GM12878 (cell line): ENCODE measurements at regions not wholly inside any gene's neighbourhood (a gene's known extent, or its start where the extent isn't known, plus 50 kb on each side); places are given as distances from the start of the nearest gene placed in this dataset.

ENCODE experiments used
- ATAC-seq: fragments of 200-7000 bp; cut with Tn5 transposase; 3 replicates; pipeline ENCODE4 v1.9.1; 2020; ENCODE audit warnings: mild to moderate bottlenecking, moderate library complexity
- BruUV-seq: library from RNA; stranded (reverse); fragments of 400-500 nt; replicated peaks from 2 replicates; lab custom pipeline; 2021; lab: Mats Ljungman, UMichigan
- CTCF ChIA-PET: fragments of 300-600 bp; sonication (Branson Sonifier 250); formaldehyde crosslinking; extraction: SDS; loops from one replicate; lab custom pipeline; 2021; ENCODE audit warnings: inconsistent platforms; lab: Yijun Ruan, JAX
- POLR2A ChIA-PET: fragments of 350-600 bp; formaldehyde crosslinking; extraction: SDS; loops from one replicate; lab custom pipeline; 2021; ENCODE audit warnings: inconsistent platforms; lab: Charles Lee
- RAD21 ChIA-PET: fragments of 300-600 bp; sonication (Branson Sonifier 250); formaldehyde crosslinking; loops from one replicate; lab custom pipeline; 2023; ENCODE audit warnings: antibody characterized with exemption; ENCODE audit not compliant: unreplicated experiment; lab: Charles Lee
- SMC1A ChIA-PET: fragments of 300-600 bp; sonication (Branson Sonifier 250); formaldehyde crosslinking; loops from one replicate; lab custom pipeline; 2023; ENCODE audit not compliant: unreplicated experiment, uncharacterized antibody; lab: Charles Lee
- DNase-seq: peaks from one replicate; pipeline ENCODE4 v3.0.0-alpha.2; 2011; ENCODE audit warnings: low read depth, low spot score
- FAIRE-seq: peaks from 3 replicates; lab custom pipeline; 2011; peaks lifted over from hg19 to GRCh38; lab: Jason Lieb, UNC
- H2AFZ ChIP-seq: 2 replicates; pipeline ENCODE4 v1.6.0; 2011; ENCODE audit warnings: low read depth, low read length, control low read depth; ENCODE audit not compliant: control insufficient read depth
- H3K27ac ChIP-seq: 2 replicates; pipeline ENCODE4 v1.5.1; 2011; ENCODE audit warnings: control low read depth; ENCODE audit not compliant: control insufficient read depth, insufficient read depth
- H3K27me3 ChIP-seq, 2 experiments: replicated peaks in 1 of 2; 2 replicates each; pipeline versions ENCODE4 v1.6.0 to v1.6.1; 2011; ENCODE audit warnings: low read length in 1 of 2; ENCODE audit not compliant: control insufficient read depth in 2 of 2, insufficient read depth in 2 of 2
- H3K36me3 ChIP-seq, 2 experiments: 2 replicates each; pipeline ENCODE4 v1.5.1; 2011; ENCODE audit warnings: low read length in 1 of 2; ENCODE audit not compliant: control insufficient read depth in 2 of 2, insufficient read depth in 2 of 2
- H3K4me1 ChIP-seq: 2 replicates; pipeline ENCODE4 v1.6.1; 2011; ENCODE audit warnings: mild to moderate bottlenecking, low read length, moderate library complexity, mixed read lengths; ENCODE audit not compliant: control insufficient read depth, insufficient read depth
- H3K4me2 ChIP-seq: 2 replicates; pipeline ENCODE4 v1.6.0; 2011; ENCODE audit warnings: control low read depth; ENCODE audit not compliant: control insufficient read depth, insufficient read depth
- H3K4me3 ChIP-seq: fragments of 200-600 bp; sonication (generic); 2 replicates; pipeline ENCODE4 v1.5.1; 2016
- H3K79me2 ChIP-seq: 2 replicates; pipeline ENCODE4 v1.6.0; 2011; ENCODE audit warnings: low read length; ENCODE audit not compliant: control insufficient read depth, insufficient read depth
- H3K9ac ChIP-seq: 2 replicates; pipeline ENCODE4 v1.8.0; 2011; ENCODE audit warnings: low read length, control low read depth, mixed read lengths; ENCODE audit not compliant: control insufficient read depth, insufficient read depth
- H3K9me3 ChIP-seq: replicated peaks from 3 replicates; pipeline ENCODE4 v1.5.1; 2011; ENCODE audit warnings: mild to moderate bottlenecking, low read length; ENCODE audit not compliant: control insufficient read depth, insufficient read depth
- H4K20me1 ChIP-seq: 2 replicates; pipeline ENCODE4 v1.6.0; 2011; ENCODE audit not compliant: control insufficient read depth, insufficient read depth
- ATF3 ChIP-seq: IDR thresholded peaks from 2 replicates; pipeline ENCODE4 v1.6.1; 2011; ENCODE audit warnings: low read depth, mild to moderate bottlenecking, low read length, moderate library complexity, borderline replicate concordance; ENCODE audit errors: extremely low read depth
- ATF7 ChIP-seq: fragments of 450-650 bp; IDR thresholded peaks from 2 replicates; pipeline ENCODE4 v1.6.1; 2016; ENCODE audit warnings: low read depth, mild to moderate bottlenecking
- BCLAF1 ChIP-seq: fragments of 450-650 bp; IDR thresholded peaks from 2 replicates; pipeline ENCODE4 v1.6.1; 2017; ENCODE audit warnings: antibody characterized with exemption, mild to moderate bottlenecking, moderate library complexity
- BMI1 ChIP-seq: fragments of 450-650 bp; IDR thresholded peaks from 2 replicates; pipeline ENCODE4 v1.6.1; 2016; ENCODE audit warnings: mild to moderate bottlenecking, moderate library complexity, borderline replicate concordance
- ESRRA ChIP-seq: IDR thresholded peaks from 2 replicates; pipeline ENCODE4 v1.6.1; 2012; ENCODE audit warnings: mild to moderate bottlenecking, low read length, improper control_type of control experiment
- GABPA ChIP-seq: IDR thresholded peaks from 2 replicates; pipeline ENCODE4 v1.6.1; 2014; ENCODE audit warnings: antibody characterized with exemption, low read depth, mild to moderate bottlenecking, inconsistent platforms
- KDM1A ChIP-seq: fragments of 200-600 bp; sonication (generic); IDR thresholded peaks from 2 replicates; pipeline ENCODE4 v1.6.1; 2016; ENCODE audit warnings: borderline replicate concordance
- NR2F1 ChIP-seq: fragments of 450-650 bp; conservative IDR thresholded peaks from 2 replicates; pipeline ENCODE4 v1.6.1; 2017; ENCODE audit warnings: mild to moderate bottlenecking
- RCOR1 ChIP-seq: conservative IDR thresholded peaks from 2 replicates; pipeline ENCODE4 v1.6.1; 2012; ENCODE audit warnings: low read depth, low read length, improper control_type of control experiment
- RELA ChIP-seq: fragments of 450-650 bp; IDR thresholded peaks from 2 replicates; pipeline ENCODE4 v1.8.0; 2014; ENCODE audit warnings: borderline replicate concordance; ENCODE audit not compliant: partially characterized antibody
- SRF ChIP-seq, 2 experiments: IDR thresholded peaks; 2 replicates each; pipeline ENCODE4 v1.6.1; 2011; ENCODE audit warnings: low read depth in 2 of 2, low read length in 2 of 2, mild to moderate bottlenecking in 1 of 2, moderate library complexity in 1 of 2
- SUZ12 ChIP-seq: fragments of 200-600 bp; sonication (generic); IDR thresholded peaks from one replicate; pipeline ENCODE4 v1.6.1; 2018; ENCODE audit warnings: antibody characterized with exemption, mild to moderate bottlenecking; ENCODE audit not compliant: unreplicated experiment
- USF1 ChIP-seq: IDR thresholded peaks from 2 replicates; pipeline ENCODE4 v1.6.1; 2011; ENCODE audit warnings: borderline replicate concordance, low read depth, mild to moderate bottlenecking, moderate library complexity, mixed read lengths, low read length; ENCODE audit not compliant: insufficient read depth; ENCODE audit errors: extremely low read length
- ZNF384 ChIP-seq: IDR thresholded peaks from 2 replicates; pipeline ENCODE4 v1.6.1; 2012; ENCODE audit warnings: low read depth, mild to moderate bottlenecking, low read length, improper control_type of control experiment, borderline replicate concordance
- ZZZ3 ChIP-seq: IDR thresholded peaks from 2 replicates; pipeline ENCODE4 v1.6.1; 2011; ENCODE audit warnings: low read depth; ENCODE audit not compliant: control insufficient read depth, insufficient read length
- WGBS: methylation state at CpG from one replicate; pipeline ENCODE4 v1.1.6; 2016; ENCODE audit warnings: low lambda C conversion rate; ENCODE audit not compliant: insufficient replicate concordance, insufficient coverage; ENCODE audit errors: missing lambda C conversion rate; 5-methylcytosine and 5-hydroxymethylcytosine counted together
- in situ Hi-C: fragments of 300-500 bp; cut with MboI; formaldehyde crosslinking; loops from 9 replicates; pipeline ENCODE4 v1.14.3; 2018; ENCODE audit warnings: mixed read lengths
- intact Hi-C: fragments of 100-400 bp; cut with micrococcal nuclease; formaldehyde crosslinking; loops from one replicate; pipeline ENCODE4 v1.14.2; 2022; ENCODE audit not compliant: unreplicated experiment

- H3K9me3 ChIP-seq, result no peaks in the 10 kb centered on the region; the same call in 2 of the 3 replicates
- H3K9ac ChIP-seq, result no peak overlapping the region
- no peak for TF ChIP-seq RELA
- no peak for TF ChIP-seq BCLAF1
- no peak for TF ChIP-seq ESRRA
- no peak for TF ChIP-seq GABPA
- TF ChIP-seq ZZZ3, result no peak
- TF ChIP-seq SRF (IDR thresholded peaks at IDR 0.05; ENCODE audit: low read depth in 2 of 2, low read length in 2 of 2), result no peak
- TF ChIP-seq ATF7, result no peak
- no peak for TF ChIP-seq RCOR1
- TF ChIP-seq BMI1, result no peak
- no peak for TF ChIP-seq USF1
- TF ChIP-seq NR2F1, result no peak
- TF ChIP-seq ZNF384, result no peak
- no peak for TF ChIP-seq KDM1A
- TF ChIP-seq ATF3, result no peak
- TF ChIP-seq SUZ12, result no peak
- no peak for DNase-seq
- no TSS peak for BruUV-seq
- H3K79me2 ChIP-seq, result no peaks in the 10 kb centered on the region
- 65% methylated on average over 1 of the region's 1 CpG for WGBS
- H4K20me1 ChIP-seq, result no peaks in the 10 kb centered on the region
- FAIRE-seq, result no peak
- H3K27me3 ChIP-seq, result no peaks in the 10 kb centered on the region
- POLR2A ChIA-PET, result no interaction called here
- H3K4me2 ChIP-seq, result no peak overlapping the region
- CTCF ChIA-PET, result no interaction called here
- no peak overlapping the region for H3K4me3 ChIP-seq
- H3K36me3 ChIP-seq, result no peaks in the 10 kb centered on the region
- ATAC-seq, result no peak
- in situ Hi-C loops (no loop called here), intact Hi-C loops (no loop called here)
- H2AFZ ChIP-seq, result no peak overlapping the region
- H3K27ac ChIP-seq, result no peak overlapping the region
- SMC1A ChIA-PET, result no interaction called here
- RAD21 ChIA-PET, result no interaction called here
- H3K4me1 ChIP-seq, result no peaks in the 10 kb centered on the region
Measured at GRCh38 chr5:106923409-106923808, 747.3 kb downstream of the EFNA5 start.
